ENCODE measurements at regions not wholly inside any gene's neighbourhood (a gene's known extent, or its start where the extent isn't known, plus 50 kb on each side); places are given as distances from the start of the nearest gene placed in this dataset.

DNA sequence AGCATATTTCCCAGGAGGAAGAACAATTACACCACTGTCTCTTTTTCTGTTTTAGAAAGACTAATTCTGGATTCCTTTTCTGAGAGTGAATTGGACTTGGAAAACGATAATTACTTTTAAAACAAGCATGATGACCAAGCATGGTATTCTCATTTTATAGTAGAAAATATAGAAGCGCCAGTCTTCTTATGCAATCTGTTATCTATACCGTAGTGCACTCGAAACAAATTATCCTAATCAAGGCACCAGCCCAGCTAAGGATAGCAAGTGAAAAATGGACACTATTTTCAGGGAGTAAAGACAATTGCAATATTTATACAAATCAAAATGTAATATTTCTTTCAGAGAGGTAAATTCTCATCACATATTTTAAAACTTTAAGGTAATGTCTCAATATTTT, 892.1 kb upstream of the POU3F3 start:
- TF ChIP-seq EZH2 (IDR thresholded peaks at IDR 0.05; ENCODE audit: low read depth, low read length, severe bottlenecking) (no peak), CHD2 (IDR thresholded peaks at IDR 0.05; ENCODE audit: low read length) (no peak), POLR2A (IDR thresholded peaks at IDR 0.05; ENCODE audit: control extremely low read depth in 1 of 2, low read depth in 2 of 2, low read length in 2 of 2) (no peak), POLR2AphosphoS5 (IDR thresholded peaks at IDR 0.05; ENCODE audit: low read depth, low read length) (no peak), EP300 (IDR thresholded peaks at IDR 0.05; ENCODE audit: borderline replicate concordance in 1 of 2, low read depth in 2 of 2, low read length in 2 of 2) (no peak), BRCA1 (IDR thresholded peaks at IDR 0.05; ENCODE audit: low read depth, low read length) (no peak), SP2 (IDR thresholded peaks at IDR 0.05; ENCODE audit: low read length) (no peak)
- TF ChIP-seq, protein P1, sequence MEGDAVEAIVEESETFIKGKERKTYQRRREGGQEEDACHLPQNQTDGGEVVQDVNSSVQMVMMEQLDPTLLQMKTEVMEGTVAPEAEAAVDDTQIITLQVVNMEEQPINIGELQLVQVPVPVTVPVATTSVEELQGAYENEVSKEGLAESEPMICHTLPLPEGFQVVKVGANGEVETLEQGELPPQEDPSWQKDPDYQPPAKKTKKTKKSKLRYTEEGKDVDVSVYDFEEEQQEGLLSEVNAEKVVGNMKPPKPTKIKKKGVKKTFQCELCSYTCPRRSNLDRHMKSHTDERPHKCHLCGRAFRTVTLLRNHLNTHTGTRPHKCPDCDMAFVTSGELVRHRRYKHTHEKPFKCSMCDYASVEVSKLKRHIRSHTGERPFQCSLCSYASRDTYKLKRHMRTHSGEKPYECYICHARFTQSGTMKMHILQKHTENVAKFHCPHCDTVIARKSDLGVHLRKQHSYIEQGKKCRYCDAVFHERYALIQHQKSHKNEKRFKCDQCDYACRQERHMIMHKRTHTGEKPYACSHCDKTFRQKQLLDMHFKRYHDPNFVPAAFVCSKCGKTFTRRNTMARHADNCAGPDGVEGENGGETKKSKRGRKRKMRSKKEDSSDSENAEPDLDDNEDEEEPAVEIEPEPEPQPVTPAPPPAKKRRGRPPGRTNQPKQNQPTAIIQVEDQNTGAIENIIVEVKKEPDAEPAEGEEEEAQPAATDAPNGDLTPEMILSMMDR (IDR thresholded peaks at IDR 0.05; ENCODE audit: control extremely low read depth in 1 of 3, insufficient read depth in 1 of 3, low read depth in 1 of 3, low read length in 3 of 3), result no peak

Measured in H1 (cell line).